AG09309 (cell line): ENCODE measurements at regions not wholly inside any gene's neighbourhood (a gene's known extent, or its start where the extent isn't known, plus 50 kb on each side); places are given as distances from the start of the nearest gene placed in this dataset.

ENCODE experiments used
- DNase-seq: peaks from one replicate; pipeline ENCODE4 v3.0.0-alpha.2; 2010; ENCODE audit warnings: low read depth
- H3K4me3 ChIP-seq: 2 replicates; pipeline ENCODE4 v1.5.1; 2011; ENCODE audit warnings: mild to moderate bottlenecking, low read depth, low read length, moderate library complexity; ENCODE audit not compliant: control insufficient read depth
- CTCF ChIP-seq: IDR thresholded peaks from 2 replicates; pipeline ENCODE4 v1.5.1; 2011; ENCODE audit warnings: mild to moderate bottlenecking, low read depth, low read length, inconsistent platforms; ENCODE audit not compliant: insufficient read depth, control insufficient read depth; ENCODE audit errors: missing control alignments

- no peak overlapping the region for H3K4me3 ChIP-seq
- TF ChIP-seq CTCF, result no peak
- no peak for DNase-seq
Measured at GRCh38 chr12:78406213-78406612, 458.4 kb upstream of the SYT1 start.

DNA sequence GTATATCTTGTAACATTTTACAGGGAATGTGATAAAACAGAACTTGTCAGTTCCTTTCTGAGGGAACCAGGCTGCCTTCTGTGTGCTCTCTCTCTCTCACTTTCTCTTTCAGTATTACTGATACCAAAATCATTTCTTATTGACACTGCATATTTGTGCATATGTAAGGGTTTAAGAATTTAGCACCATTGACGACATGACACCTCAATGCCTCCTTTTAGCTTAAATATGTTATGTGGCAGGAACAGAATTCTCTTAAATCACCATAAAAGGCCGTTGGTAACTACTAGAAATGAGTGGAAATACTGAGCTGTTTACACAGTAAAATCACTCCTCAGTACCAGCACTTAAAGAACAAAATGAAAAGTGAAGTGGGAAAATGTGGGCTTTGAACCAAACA is 457.7 kb upstream of the SYT1 start:
- no peak for TF ChIP-seq CTCF
- DNase-seq, result no peak

DNA sequence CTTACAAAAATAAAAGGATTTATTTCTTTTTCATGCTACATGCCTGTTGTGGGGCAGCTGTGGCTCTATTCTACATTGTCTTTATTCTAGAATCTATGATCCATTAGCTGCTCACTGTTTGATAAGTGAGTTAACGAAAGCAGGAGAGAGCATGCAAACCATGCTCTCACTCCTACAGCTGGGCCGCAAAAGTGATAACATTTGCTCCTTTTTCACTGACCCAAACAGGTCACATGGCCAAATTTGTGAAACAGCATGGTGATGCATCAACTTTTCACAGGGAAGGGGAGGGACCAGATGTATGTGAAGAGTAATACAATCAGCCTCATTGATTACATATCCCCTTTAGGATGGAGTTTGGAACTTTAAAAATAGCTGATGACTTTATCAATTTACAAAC is 456.9 kb upstream of the SYT1 start:
- no peak for TF ChIP-seq CTCF
- DNase-seq, result no peak
- H3K4me3 ChIP-seq, result no peak overlapping the region

More for the DNA sequence above, 457.7 kb upstream of the SYT1 start:
- H3K4me3 ChIP-seq, result no peak overlapping the region

GRCh38 chr12:78414071-78414470 is 450.5 kb upstream of the SYT1 start:
- TF ChIP-seq CTCF, result no peak
- H3K4me3 ChIP-seq, result no peak overlapping the region
- no peak for DNase-seq

DNA sequence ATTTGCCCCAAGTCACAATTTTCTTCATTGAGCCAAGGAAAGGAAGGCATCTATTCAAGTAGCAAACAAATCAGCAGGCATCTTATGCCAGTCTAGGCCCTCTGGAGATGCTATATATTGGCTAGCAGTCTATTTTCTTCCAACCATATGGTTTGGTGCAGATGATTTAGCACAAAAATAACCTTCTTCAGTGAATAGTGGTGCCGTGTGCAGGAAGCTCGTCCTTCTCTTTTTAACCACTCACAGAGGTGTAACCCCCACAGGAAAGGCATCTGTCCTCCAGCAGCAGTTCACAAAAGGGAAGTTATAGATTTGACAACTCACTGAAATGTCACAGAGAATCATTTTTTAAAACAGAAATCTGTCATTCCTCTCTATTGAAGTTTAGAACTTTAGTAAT is 445.7 kb upstream of the SYT1 start:
- no peak for TF ChIP-seq CTCF
- H3K4me3 ChIP-seq, result no peak overlapping the region
- DNase-seq, result no peak

DNA sequence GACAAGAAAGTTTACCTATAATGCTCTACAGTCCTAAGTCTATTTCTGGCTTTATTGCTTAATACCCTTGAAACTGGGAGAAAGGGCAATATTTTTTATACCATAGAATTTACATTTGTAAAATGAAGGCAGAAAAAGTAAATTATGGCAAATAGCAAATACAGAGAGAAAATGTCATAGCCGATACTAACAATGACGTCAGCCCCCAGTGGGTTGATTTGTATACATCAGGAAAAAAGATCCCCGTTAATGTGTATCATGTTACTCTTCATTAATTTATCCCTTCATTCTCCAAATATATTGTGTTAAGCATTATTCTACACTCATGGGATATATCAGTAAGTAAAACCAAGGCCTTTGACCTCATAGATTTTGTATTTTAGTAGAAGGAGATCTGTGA is 445.1 kb upstream of the SYT1 start:
- H3K4me3 ChIP-seq, result no peak overlapping the region
- TF ChIP-seq CTCF, result no peak
- no peak for DNase-seq

GRCh38 chr12:78420991-78421390 is 443.6 kb upstream of the SYT1 start:
- DNase-seq, result peak; percentile 18
- TF ChIP-seq CTCF, result no peak
- H3K4me3 ChIP-seq, result no peak overlapping the region
